C4-2B (cell line): ENCODE measurements at regions not wholly inside any gene's neighbourhood (a gene's known extent, or its start where the extent isn't known, plus 50 kb on each side); places are given as distances from the start of the nearest gene placed in this dataset.

Source experiments
- ZFX ChIP-seq: fragments of 450-650 bp; IDR thresholded peaks from 2 replicates; pipeline ENCODE4 v1.6.1; 2017
- TF ChIP-seq, protein P1 (sequence below): fragments of 450-650 bp; conservative IDR thresholded peaks from 2 replicates; pipeline ENCODE4 v1.5.1; 2017; ENCODE audit warnings: mild to moderate bottlenecking

DNA sequence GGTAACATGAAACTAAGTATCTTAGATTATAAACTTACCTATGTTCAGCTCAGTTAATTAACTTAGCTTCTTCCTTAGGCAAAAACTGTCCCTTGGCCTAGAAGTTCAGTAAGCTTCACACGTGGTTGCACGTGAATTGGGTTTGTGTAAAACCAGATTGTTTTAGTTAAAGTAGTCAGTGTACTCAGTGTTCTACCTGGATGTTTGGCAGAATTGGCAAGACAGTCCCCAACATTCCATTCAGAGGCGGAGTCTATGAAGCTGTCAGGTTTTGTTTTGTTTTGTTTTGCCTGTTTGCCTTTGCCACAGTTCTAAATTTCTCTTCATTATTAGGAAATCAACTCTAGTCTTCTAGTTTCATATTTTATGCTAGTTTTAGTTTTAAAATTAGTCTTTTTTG, 105.3 kb upstream of the ZEB2 start:
- TF ChIP-seq, protein P1, sequence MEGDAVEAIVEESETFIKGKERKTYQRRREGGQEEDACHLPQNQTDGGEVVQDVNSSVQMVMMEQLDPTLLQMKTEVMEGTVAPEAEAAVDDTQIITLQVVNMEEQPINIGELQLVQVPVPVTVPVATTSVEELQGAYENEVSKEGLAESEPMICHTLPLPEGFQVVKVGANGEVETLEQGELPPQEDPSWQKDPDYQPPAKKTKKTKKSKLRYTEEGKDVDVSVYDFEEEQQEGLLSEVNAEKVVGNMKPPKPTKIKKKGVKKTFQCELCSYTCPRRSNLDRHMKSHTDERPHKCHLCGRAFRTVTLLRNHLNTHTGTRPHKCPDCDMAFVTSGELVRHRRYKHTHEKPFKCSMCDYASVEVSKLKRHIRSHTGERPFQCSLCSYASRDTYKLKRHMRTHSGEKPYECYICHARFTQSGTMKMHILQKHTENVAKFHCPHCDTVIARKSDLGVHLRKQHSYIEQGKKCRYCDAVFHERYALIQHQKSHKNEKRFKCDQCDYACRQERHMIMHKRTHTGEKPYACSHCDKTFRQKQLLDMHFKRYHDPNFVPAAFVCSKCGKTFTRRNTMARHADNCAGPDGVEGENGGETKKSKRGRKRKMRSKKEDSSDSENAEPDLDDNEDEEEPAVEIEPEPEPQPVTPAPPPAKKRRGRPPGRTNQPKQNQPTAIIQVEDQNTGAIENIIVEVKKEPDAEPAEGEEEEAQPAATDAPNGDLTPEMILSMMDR: no peak
- TF ChIP-seq ZFX: no peak
